ENCODE measurements at regions not wholly inside any gene's neighbourhood (a gene's known extent, or its start where the extent isn't known, plus 50 kb on each side); places are given as distances from the start of the nearest gene placed in this dataset.
"Not testable (repeated sequence)": the region's sequence is repeated elsewhere in the genome, so short reads cannot be mapped to it uniquely, and the experiment has no call there.

GRCh38 chr6:170223718-170224693 is 66.9 kb downstream of the DLL1 start:
- no peaks in the 10 kb centered on the region for H3K9me3 Mint-ChIP-seq
- H3K36me3 Mint-ChIP-seq (ENCODE audit: low read depth): no peaks in the 10 kb centered on the region
- peaks cover 4% of the 10 kb centered on the region for H3K4me1 Mint-ChIP-seq (ENCODE audit: low read depth)
- no peak for DNase-seq (ENCODE audit: low spot score)
- H3K27me3 Mint-ChIP-seq (ENCODE audit: low read depth): no peaks in the 10 kb centered on the region
- H3K27ac Mint-ChIP-seq: no peak overlapping the region
- no peak overlapping the region for H3K4me3 Mint-ChIP-seq

- H3K4me3 Mint-ChIP-seq: no peak overlapping the region
- H3K4me1 Mint-ChIP-seq (ENCODE audit: low read depth): peaks cover 4% of the 10 kb centered on the region
- H3K9me3 Mint-ChIP-seq: no peaks in the 10 kb centered on the region
Observed at GRCh38 chr6:170222498-170223471, 68.1 kb downstream of the DLL1 start.

GRCh38 chr6:170221753-170222400 is 69.0 kb downstream of the DLL1 start:
- Mint-ChIP-seq H3K27me3 (ENCODE audit: low read depth) (no peaks in the 10 kb centered on the region), H3K36me3 (ENCODE audit: low read depth) (no peaks in the 10 kb centered on the region), H3K4me3 (no peak overlapping the region), H3K4me1 (ENCODE audit: low read depth) (peaks cover 4% of the 10 kb centered on the region), H3K9me3 (no peaks in the 10 kb centered on the region), H3K27ac (no peak overlapping the region)
- no peak for DNase-seq (ENCODE audit: low spot score)

More at GRCh38 chr6:170222498-170223471, 68.1 kb downstream of the DLL1 start:
- Mint-ChIP-seq H3K27me3 (ENCODE audit: low read depth) (no peaks in the 10 kb centered on the region), H3K36me3 (ENCODE audit: low read depth) (no peaks in the 10 kb centered on the region), H3K27ac (no peak overlapping the region)
- DNase-seq (ENCODE audit: low spot score): no peak

- Mint-ChIP-seq H3K27me3 (ENCODE audit: low read depth) (no peaks in the 10 kb centered on the region), H3K4me3 (no peak overlapping the region), H3K4me1 (ENCODE audit: low read depth) (peaks cover 4% of the 10 kb centered on the region), H3K9me3 (no peaks in the 10 kb centered on the region), H3K36me3 (ENCODE audit: low read depth) (no peaks in the 10 kb centered on the region), H3K27ac (no peak overlapping the region)
- no peak for DNase-seq (ENCODE audit: low spot score)
Observed at GRCh38 chr6:170221052-170221752, 69.7 kb downstream of the DLL1 start.

GRCh38 chr6:170213637-170214018 is 77.2 kb downstream of the DLL1 start:
- not testable (repeated sequence) for H3K4me3 Mint-ChIP-seq; H3K4me1 Mint-ChIP-seq (ENCODE audit: low read depth); H3K27me3 Mint-ChIP-seq (ENCODE audit: low read depth); H3K27ac Mint-ChIP-seq; DNase-seq (ENCODE audit: low spot score); H3K36me3 Mint-ChIP-seq (ENCODE audit: low read depth); H3K9me3 Mint-ChIP-seq

GRCh38 chr6:170212956-170213636 is 77.8 kb downstream of the DLL1 start:
- no peaks in the 10 kb centered on the region for H3K36me3 Mint-ChIP-seq (ENCODE audit: low read depth)
- no peak for DNase-seq (ENCODE audit: low spot score)
- H3K27me3 Mint-ChIP-seq (ENCODE audit: low read depth): no peaks in the 10 kb centered on the region
- peaks cover 6% of the 10 kb centered on the region for H3K9me3 Mint-ChIP-seq
- no peak overlapping the region for H3K27ac Mint-ChIP-seq
- H3K4me1 Mint-ChIP-seq (ENCODE audit: low read depth): no peaks in the 10 kb centered on the region
- no peak overlapping the region for H3K4me3 Mint-ChIP-seq

GRCh38 chr6:170212051-170212756 is 78.7 kb downstream of the DLL1 start:
- Mint-ChIP-seq H3K4me3 (no peak overlapping the region), H3K27ac (no peak overlapping the region), H3K36me3 (ENCODE audit: low read depth) (no peaks in the 10 kb centered on the region), H3K4me1 (ENCODE audit: low read depth) (no peaks in the 10 kb centered on the region), H3K9me3 (peaks cover 6% of the 10 kb centered on the region), H3K27me3 (ENCODE audit: low read depth) (no peaks in the 10 kb centered on the region)
- DNase-seq (ENCODE audit: low spot score): peak; percentile 2

- H3K27ac Mint-ChIP-seq: no peak overlapping the region
- no peak overlapping the region for H3K4me3 Mint-ChIP-seq
- H3K27me3 Mint-ChIP-seq (ENCODE audit: low read depth): no peaks in the 10 kb centered on the region
- no peaks in the 10 kb centered on the region for H3K4me1 Mint-ChIP-seq (ENCODE audit: low read depth)
- H3K9me3 Mint-ChIP-seq: peaks cover 6% of the 10 kb centered on the region
- DNase-seq (ENCODE audit: low spot score): peak; percentile 2
- no peaks in the 10 kb centered on the region for H3K36me3 Mint-ChIP-seq (ENCODE audit: low read depth)
Observed at GRCh38 chr6:170211404-170212025, 79.4 kb downstream of the DLL1 start.

GRCh38 chr6:170210651-170211403 is 80.1 kb downstream of the DLL1 start:
- Mint-ChIP-seq H3K4me1 (ENCODE audit: low read depth) (no peaks in the 10 kb centered on the region), H3K36me3 (ENCODE audit: low read depth) (no peaks in the 10 kb centered on the region), H3K27me3 (ENCODE audit: low read depth) (no peaks in the 10 kb centered on the region), H3K27ac (no peak overlapping the region), H3K9me3 (peaks cover 13% of the 10 kb centered on the region), H3K4me3 (no peak overlapping the region)
- DNase-seq (ENCODE audit: low spot score): peak; percentile 2

GRCh38 chr6:170210026-170210390 is 80.9 kb downstream of the DLL1 start:
- Mint-ChIP-seq H3K36me3 (ENCODE audit: low read depth) (no peaks in the 10 kb centered on the region), H3K9me3 (peaks cover 18% of the 10 kb centered on the region), H3K4me1 (ENCODE audit: low read depth) (no peaks in the 10 kb centered on the region), H3K27ac (no peak overlapping the region), H3K4me3 (no peak overlapping the region), H3K27me3 (ENCODE audit: low read depth) (no peaks in the 10 kb centered on the region)
- peak; percentile 0 for DNase-seq (ENCODE audit: low spot score)

- no peaks in the 10 kb centered on the region for H3K36me3 Mint-ChIP-seq (ENCODE audit: low read depth)
- no peak overlapping the region for H3K27ac Mint-ChIP-seq
- H3K27me3 Mint-ChIP-seq (ENCODE audit: low read depth): no peaks in the 10 kb centered on the region
- no peak for DNase-seq (ENCODE audit: low spot score)
- H3K4me1 Mint-ChIP-seq (ENCODE audit: low read depth): no peaks in the 10 kb centered on the region
- H3K9me3 Mint-ChIP-seq: peaks cover 21% of the 10 kb centered on the region
- H3K4me3 Mint-ChIP-seq: no peak overlapping the region
Observed at GRCh38 chr6:170209354-170210025, 81.4 kb downstream of the DLL1 start.

Data from T-helper 2 cell treated with Interferon-gamma antibody and Interleukin-4, amounts not matched to agents 5 μg/mL and 100 μg/mL, for 36 hours (primary cell).